Mucosa of descending colon (tissue), 3 donors: ENCODE measurements at regions not wholly inside any gene's neighbourhood (a gene's known extent, or its start where the extent isn't known, plus 50 kb on each side); places are given as distances from the start of the nearest gene placed in this dataset.

Experiments
- ATAC-seq: fragments of 200-7000 bp; cut with Tn5 transposase; one replicate; pipeline ENCODE4 v1.9.1; 2020; ENCODE audit warnings: mild to moderate bottlenecking, moderate library complexity
- DNase-seq, 3 donors: peaks; one replicate each; pipeline ENCODE4 v3.0.0-alpha.2; 2020
- H3K36me3 ChIP-seq: fragments of 200-600 bp; one replicate; pipeline ENCODE4 v1.8.0; 2021; ENCODE audit warnings: low read depth, mild to moderate bottlenecking
- H3K4me1 ChIP-seq: fragments of 200-600 bp; one replicate; pipeline ENCODE4 v1.8.0; 2021; ENCODE audit warnings: low read depth, mild to moderate bottlenecking
- H3K4me3 ChIP-seq: fragments of 200-600 bp; one replicate; pipeline ENCODE4 v1.8.0; 2021; ENCODE audit warnings: mild to moderate bottlenecking
- H3K9me3 ChIP-seq: fragments of 200-600 bp; one replicate; pipeline ENCODE4 v1.8.0; 2021; ENCODE audit warnings: mild to moderate bottlenecking
- intact Hi-C, 2 donors: fragments of 100-400 bp; cut with DNase I in 1 of 2; cut with micrococcal nuclease in 1 of 2; formaldehyde crosslinking; loops; one replicate each; pipeline versions ENCODE4 v1.11.0 to v1.11.1; 2022; cut with DNase I, micrococcal nuclease
- TF ChIP-seq, protein P1 (sequence below): fragments of 200-600 bp; IDR thresholded peaks from one replicate; pipeline ENCODE4 v1.8.0; 2022; ENCODE audit warnings: antibody characterized with exemption, mild to moderate bottlenecking
- donor health status: DM: no; HTN: no; CAD: no; lungs with moderate emphysema.
- donor health status: DM: no; HTN: no; CAD: no.
- donor health status: DM: no; HTN: yes; CAD: no.

DNA sequence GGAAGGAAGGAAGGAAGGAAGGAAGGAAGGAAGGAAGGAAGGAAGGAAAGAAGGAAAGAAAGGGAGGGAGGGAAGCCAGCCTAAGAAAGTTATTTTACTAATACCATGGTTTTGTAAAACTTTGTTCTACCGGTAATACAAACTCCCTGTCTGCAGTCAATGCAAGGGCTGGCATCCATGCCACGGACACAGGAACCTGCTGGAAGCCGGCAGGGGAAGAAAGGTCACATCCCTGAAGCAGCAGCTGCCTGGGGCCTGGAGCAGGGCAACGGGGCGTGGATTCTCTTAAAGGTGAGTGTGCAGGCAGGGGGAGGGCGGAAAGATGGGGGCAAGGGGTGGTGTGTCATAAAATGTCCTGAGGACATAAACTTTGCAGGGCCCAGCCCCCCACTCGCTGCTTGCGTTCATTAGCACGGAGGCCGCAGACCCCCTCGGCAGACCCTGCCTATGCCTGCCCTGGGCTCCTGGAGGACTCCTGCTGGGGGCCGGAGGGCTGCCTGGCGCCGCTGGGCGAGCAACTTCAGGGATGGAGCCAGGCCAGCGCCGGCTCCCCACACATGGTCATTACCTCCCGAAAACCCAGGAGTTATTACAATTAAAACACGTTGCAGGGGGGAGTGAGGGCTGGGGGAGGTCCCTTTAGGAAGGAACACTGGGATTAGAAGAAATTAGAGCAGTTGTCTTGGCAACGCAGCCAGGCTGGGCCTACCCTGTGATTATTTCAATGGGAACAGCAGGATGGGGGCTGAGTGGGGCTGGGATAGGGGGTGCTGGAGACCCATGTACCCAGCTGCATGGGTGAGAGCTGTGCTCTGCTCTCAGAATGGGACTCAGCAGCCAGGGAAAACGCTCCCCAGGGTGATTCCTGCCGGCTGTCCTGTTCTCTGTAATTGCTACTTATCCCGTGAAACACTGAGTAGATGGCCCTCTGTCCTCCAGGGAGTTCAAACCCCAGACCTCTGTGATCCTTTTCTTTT is 257.9 kb downstream of the SOX9 start:
- Histone ChIP-seq H3K9me3 (no peaks in the 10 kb centered on the region), H3K4me1 (no peaks in the 10 kb centered on the region), H3K4me3 (no peak overlapping the region), H3K36me3 (no peaks in the 10 kb centered on the region)
- TF ChIP-seq, protein P1, sequence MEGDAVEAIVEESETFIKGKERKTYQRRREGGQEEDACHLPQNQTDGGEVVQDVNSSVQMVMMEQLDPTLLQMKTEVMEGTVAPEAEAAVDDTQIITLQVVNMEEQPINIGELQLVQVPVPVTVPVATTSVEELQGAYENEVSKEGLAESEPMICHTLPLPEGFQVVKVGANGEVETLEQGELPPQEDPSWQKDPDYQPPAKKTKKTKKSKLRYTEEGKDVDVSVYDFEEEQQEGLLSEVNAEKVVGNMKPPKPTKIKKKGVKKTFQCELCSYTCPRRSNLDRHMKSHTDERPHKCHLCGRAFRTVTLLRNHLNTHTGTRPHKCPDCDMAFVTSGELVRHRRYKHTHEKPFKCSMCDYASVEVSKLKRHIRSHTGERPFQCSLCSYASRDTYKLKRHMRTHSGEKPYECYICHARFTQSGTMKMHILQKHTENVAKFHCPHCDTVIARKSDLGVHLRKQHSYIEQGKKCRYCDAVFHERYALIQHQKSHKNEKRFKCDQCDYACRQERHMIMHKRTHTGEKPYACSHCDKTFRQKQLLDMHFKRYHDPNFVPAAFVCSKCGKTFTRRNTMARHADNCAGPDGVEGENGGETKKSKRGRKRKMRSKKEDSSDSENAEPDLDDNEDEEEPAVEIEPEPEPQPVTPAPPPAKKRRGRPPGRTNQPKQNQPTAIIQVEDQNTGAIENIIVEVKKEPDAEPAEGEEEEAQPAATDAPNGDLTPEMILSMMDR, result no peak
- no peak for ATAC-seq
- intact Hi-C loops, result no loop called here
- DNase-seq, result no peak

DNA sequence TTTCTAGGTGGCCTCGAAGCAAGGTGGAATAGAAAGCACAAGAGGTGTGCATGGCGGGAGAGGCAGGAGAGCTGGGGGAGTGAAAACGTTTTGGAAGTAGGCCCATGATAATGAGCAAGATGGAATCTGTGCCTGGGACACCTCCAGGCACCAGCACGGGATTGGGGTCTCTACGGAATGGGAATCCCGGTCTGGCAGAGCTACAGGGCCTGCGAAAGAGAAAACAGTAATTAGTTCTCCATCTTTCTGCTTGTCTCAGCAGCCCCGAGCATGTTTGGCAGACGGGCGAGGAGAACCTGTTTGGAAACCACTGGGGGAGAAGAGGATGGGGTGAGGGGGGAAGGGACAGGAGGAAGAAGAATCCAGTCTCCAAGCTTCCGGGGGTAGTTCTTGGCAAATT is 258.7 kb downstream of the SOX9 start:
- H3K4me1 ChIP-seq, result no peaks in the 10 kb centered on the region
- TF ChIP-seq, protein P1, result no peak
- H3K4me3 ChIP-seq, result no peak overlapping the region
- H3K9me3 ChIP-seq, result no peaks in the 10 kb centered on the region
- no peaks in the 10 kb centered on the region for H3K36me3 ChIP-seq
- no peak for DNase-seq
- intact Hi-C loops, result no loop called here
- no peak for ATAC-seq

DNA sequence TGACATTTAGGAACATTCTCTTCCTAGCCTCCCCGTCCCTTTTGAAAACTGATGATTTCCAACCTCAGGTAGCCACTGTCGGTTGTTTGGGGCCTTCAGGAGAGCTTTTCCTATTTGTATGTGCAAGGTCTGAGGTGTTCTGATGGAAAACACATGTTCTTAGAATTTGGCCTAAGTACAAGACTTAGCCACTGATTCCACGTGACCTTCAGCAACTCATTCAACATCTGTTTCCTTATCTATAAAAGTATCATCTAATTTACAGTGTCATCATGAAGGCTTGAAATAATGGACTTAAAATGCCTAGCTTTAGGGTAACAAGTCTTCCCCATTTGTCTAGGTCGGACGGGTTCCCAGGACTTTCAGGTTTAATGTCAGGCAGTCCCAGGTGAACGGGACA is 259.3 kb downstream of the SOX9 start:
- ATAC-seq (no peak), DNase-seq (no peak)
- Histone ChIP-seq H3K36me3 (no peaks in the 10 kb centered on the region), H3K4me1 (no peaks in the 10 kb centered on the region), H3K4me3 (no peak overlapping the region), H3K9me3 (no peaks in the 10 kb centered on the region)
- TF ChIP-seq, protein P1, result no peak
- intact Hi-C loops, result no loop called here

DNA sequence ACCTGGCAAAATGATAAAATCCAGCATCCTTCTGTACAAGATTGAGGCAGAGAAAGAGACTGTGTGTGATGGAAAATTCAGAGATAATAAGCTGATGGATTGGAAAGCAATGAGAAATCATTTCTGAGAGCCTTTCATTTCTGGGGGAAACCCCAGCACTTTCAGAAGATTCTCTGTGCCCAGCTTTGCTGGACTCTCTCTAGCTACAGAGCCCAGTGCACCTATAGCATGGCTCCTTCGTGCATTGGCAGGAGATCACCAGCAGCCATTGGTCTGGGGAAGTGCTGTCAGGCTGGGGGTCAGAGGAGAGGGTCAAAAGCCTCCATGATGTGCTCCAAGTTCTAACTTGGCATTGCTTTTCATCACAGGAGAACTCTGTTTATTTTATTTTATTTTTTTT is 259.9 kb downstream of the SOX9 start:
- Histone ChIP-seq H3K9me3 (no peaks in the 10 kb centered on the region), H3K4me1 (no peaks in the 10 kb centered on the region), H3K36me3 (no peaks in the 10 kb centered on the region), H3K4me3 (no peak overlapping the region)
- TF ChIP-seq, protein P1, result no peak
- no peak for DNase-seq
- ATAC-seq, result no peak
- intact Hi-C loops, result no loop called here

DNA sequence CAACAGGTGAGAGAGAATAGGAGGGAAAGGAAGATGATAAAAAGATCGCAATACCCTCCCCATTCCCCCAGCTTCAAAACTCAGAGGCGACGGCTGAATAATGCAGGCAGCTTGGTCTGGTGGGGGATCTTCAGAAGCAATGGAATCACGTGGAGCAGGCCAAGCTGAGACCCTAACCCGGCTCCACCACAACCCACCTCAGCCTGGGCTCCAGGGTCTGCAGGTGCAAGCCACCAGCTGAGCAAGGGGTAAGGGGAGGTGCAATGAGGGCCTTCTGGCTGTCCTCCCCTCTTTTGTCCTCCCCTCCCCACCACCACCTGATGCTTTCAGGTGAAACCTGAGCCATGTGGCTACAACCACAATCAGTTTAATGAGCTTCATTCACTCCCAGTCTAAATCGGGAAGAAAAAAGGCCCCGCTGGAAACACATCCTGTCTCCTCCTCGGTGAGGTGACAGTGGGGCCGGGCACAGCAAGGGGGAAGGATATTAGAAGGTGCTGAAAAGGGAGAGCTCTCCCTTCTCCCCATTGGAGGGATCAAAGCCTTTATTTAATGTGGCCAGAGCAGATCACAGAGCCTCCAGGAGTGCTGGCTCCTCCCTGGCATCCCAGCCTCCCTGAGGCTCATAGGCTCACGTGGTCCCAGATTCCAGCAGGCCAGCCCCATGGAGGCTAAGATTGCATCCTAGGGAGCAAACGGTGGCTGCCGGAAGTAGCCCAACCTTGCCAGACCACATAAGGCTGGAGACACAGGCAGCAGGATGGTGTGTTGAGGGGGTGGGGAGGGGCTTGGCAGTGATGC is 261.0 kb downstream of the SOX9 start:
- intact Hi-C loops, result no loop called here
- no peaks in the 10 kb centered on the region for H3K36me3 ChIP-seq
- H3K9me3 ChIP-seq, result no peaks in the 10 kb centered on the region
- TF ChIP-seq, protein P1, result no peak
- H3K4me3 ChIP-seq, result no peak overlapping the region
- DNase-seq (no peak), ATAC-seq (no peak)
- no peaks in the 10 kb centered on the region for H3K4me1 ChIP-seq
